ENCODE measurements at regions not wholly inside any gene's neighbourhood (a gene's known extent, or its start where the extent isn't known, plus 50 kb on each side); places are given as distances from the start of the nearest gene placed in this dataset.
"Not testable (repeated sequence)": the region's sequence is repeated elsewhere in the genome, so short reads cannot be mapped to it uniquely, and the experiment has no call there.

DNA sequence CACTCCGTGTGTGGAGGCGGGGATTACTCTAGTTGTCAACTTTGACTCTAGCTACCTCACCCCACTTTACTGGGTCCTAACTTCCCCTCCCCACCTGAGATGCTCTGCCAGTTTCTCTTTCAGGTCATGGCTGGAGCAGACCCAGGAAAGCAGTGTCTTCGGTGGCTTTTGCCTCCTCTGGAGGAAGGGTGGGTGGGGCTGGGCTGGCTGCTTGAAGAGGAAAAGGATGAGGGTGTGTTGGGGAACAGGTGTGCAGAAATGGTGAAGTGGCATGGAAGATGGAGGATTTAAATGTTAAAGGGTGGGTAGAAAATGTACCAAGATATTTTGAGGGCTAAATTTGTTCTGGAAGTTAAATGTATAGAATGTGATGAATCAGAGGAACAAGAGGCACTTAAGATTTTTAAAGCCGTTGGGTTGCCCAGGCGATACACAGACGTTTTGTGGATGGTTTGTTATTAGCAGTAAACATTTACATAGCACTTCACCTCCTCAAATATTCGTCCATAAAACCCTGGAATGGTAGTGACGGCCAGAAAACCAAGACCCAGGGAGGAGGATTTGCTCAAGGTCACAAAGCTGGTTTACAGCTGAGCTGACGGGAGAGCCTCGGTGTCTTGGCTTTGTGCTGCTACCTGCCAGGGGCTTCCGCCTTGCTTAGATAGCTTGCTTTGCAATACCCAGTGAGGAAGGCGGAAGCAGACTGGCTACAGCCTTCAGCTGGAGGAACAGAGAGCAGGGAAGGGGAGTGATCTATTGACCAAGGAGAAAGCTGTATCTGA, 72.2 kb upstream of the PRMT8 start:
- Histone ChIP-seq H3K9me3 (no peaks in the 10 kb centered on the region), H3K27ac (ENCODE audit: low read length) (no peak overlapping the region), H3K27me3 (replicated peaks in 1 of 2; ENCODE audit: control insufficient read depth in 2 of 2, extremely low read depth in 1 of 2, insufficient read depth in 2 of 2, low read length in 1 of 2) (peaks cover 0 to 27% of the 10 kb centered on the region in 2 experiments), H3K36me3 (ENCODE audit: control insufficient read depth in 2 of 2, extremely low read depth in 1 of 2, insufficient read depth in 1 of 2, low read length in 1 of 2) (no peaks in the 10 kb centered on the region), H3K4me1 (ENCODE audit: control insufficient read depth in 1 of 2, extremely low read depth in 1 of 2, insufficient read depth in 2 of 2, low read length in 2 of 2) (no peaks in the 10 kb centered on the region), H3K4me3 (ENCODE audit: control insufficient read depth in 1 of 2, extremely low read depth in 1 of 2, low read length in 1 of 2) (no peak overlapping the region)
- Mint-ChIP-seq H3K27me3 (peaks cover 33 to 41% of the 10 kb centered on the region in 2 donors), H3K4me1 (no peaks in the 10 kb centered on the region), H3K36me3 (no peaks in the 10 kb centered on the region), H3K4me3 (no peak overlapping the region), H3K9me3 (no peaks in the 10 kb centered on the region), H3K27ac (no peak overlapping the region)
- DNase-seq (no peak), ATAC-seq (replicated peaks in 1 of 4) (no peak)
- ChIA-PET POLR2A (no interaction called here), CTCF (no interaction called here)
- 77% methylated on average over 8 of the region's 12 CpGs for WGBS (ENCODE audit: insufficient coverage)

DNA sequence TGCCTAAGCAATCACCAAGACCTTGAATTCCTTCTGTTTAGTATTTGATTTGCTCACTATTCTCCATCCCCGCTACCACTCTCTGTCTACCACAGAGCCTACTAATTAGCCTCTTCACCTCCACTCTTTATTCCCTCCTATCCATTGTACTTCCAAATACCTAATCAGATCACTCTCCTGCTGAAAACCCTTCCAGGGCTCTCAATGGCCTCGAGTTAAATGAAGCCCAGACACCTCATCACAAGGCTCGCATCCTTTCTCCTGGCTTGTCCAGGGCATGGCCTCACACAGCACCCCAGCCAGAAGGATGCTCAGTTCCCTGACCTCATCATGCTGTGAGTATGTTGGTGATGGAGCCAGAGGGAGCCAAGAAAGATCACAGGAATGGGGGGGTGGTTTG, 71.4 kb upstream of the PRMT8 start:
- peaks cover 0 to 23% of the 10 kb centered on the region in 2 experiments for H3K27me3 ChIP-seq (replicated peaks in 1 of 2; ENCODE audit: control insufficient read depth in 2 of 2, extremely low read depth in 1 of 2, insufficient read depth in 2 of 2, low read length in 1 of 2)
- H3K27me3 Mint-ChIP-seq = peaks cover 30 to 37% of the 10 kb centered on the region in 2 donors
- H3K36me3 ChIP-seq (ENCODE audit: control insufficient read depth in 2 of 2, extremely low read depth in 1 of 2, insufficient read depth in 1 of 2, low read length in 1 of 2) = no peaks in the 10 kb centered on the region
- no peak for ATAC-seq (replicated peaks in 1 of 4)
- H3K9me3 Mint-ChIP-seq = no peaks in the 10 kb centered on the region
- WGBS (ENCODE audit: insufficient coverage) = 87% methylated on average over 1 of the region's 3 CpGs
- H3K36me3 Mint-ChIP-seq = no peaks in the 10 kb centered on the region
- H3K4me1 ChIP-seq (ENCODE audit: control insufficient read depth in 1 of 2, extremely low read depth in 1 of 2, insufficient read depth in 2 of 2, low read length in 2 of 2) = no peaks in the 10 kb centered on the region
- H3K4me1 Mint-ChIP-seq = no peaks in the 10 kb centered on the region
- no peaks in the 10 kb centered on the region for H3K9me3 ChIP-seq
- POLR2A ChIA-PET = no interaction called here
- H3K4me3 Mint-ChIP-seq = no peak overlapping the region
- DNase-seq = no peak
- CTCF ChIA-PET = no interaction called here
- no peak overlapping the region for H3K27ac Mint-ChIP-seq
- H3K4me3 ChIP-seq (ENCODE audit: control insufficient read depth in 1 of 2, extremely low read depth in 1 of 2, low read length in 1 of 2) = no peak overlapping the region
- no peak overlapping the region for H3K27ac ChIP-seq (ENCODE audit: low read length)

GRCh38 chr12:3420693-3421092, 70.3 kb upstream of the PRMT8 start:
- Mint-ChIP-seq H3K36me3 (no peaks in the 10 kb centered on the region), H3K27me3 (peaks cover 29 to 31% of the 10 kb centered on the region in 2 donors), H3K4me3 (no peak overlapping the region), H3K4me1 (no peaks in the 10 kb centered on the region), H3K9me3 (no peaks in the 10 kb centered on the region), H3K27ac (no peak overlapping the region)
- POLR2A ChIA-PET = no interaction called here
- ATAC-seq (replicated peaks in 1 of 4) (no peak), DNase-seq (no peak)
- Histone ChIP-seq H3K9me3 (no peaks in the 10 kb centered on the region), H3K4me1 (ENCODE audit: control insufficient read depth in 1 of 2, extremely low read depth in 1 of 2, insufficient read depth in 2 of 2, low read length in 2 of 2) (no peaks in the 10 kb centered on the region), H3K27me3 (replicated peaks in 1 of 2; ENCODE audit: control insufficient read depth in 2 of 2, extremely low read depth in 1 of 2, insufficient read depth in 2 of 2, low read length in 1 of 2) (peaks cover 0 to 21% of the 10 kb centered on the region in 2 experiments), H3K36me3 (ENCODE audit: control insufficient read depth in 2 of 2, extremely low read depth in 1 of 2, insufficient read depth in 1 of 2, low read length in 1 of 2) (no peaks in the 10 kb centered on the region), H3K4me3 (ENCODE audit: control insufficient read depth in 1 of 2, extremely low read depth in 1 of 2, low read length in 1 of 2) (no peak overlapping the region), H3K27ac (ENCODE audit: low read length) (no peak overlapping the region)
- CTCF ChIA-PET = no interaction called here
- WGBS (ENCODE audit: insufficient coverage) = no CpG with 5 or more reads among the region's 6 CpGs

DNA sequence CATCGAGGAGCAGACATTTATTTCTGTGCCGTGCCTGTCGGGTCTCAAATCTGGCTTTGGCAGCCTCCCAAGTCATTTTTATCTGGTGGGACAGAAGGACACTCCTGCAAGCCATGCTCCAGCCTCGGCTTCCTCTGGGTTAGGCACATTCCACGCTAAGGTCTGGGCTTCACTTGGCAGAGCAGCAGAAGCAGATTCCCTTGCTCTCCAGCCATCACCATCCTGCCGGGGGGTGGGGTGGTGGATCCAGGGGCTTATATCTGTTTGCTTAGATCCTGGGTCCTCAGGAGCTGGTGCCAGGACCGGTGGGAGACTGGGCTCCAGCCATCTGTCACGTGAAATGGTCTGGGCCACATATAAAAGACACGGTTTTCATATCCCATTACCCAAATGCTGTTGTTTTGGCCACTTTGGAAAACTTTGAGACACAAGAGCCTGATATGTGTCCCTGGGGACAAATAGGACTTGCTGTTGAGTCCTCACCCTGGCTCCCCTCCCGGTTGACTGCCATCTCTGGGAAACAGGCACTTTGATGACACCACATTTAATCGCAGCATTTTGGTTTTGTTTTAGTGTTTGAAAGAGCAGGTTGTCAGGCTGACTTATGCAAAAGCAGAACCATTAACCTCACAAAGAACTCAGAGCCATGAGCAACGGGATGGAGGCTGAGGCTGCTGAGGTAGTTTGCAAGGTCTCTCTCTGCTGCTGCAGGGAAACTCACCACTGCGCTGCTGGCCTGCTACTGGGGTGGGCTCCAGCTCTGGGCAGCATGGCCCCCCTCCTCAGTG, 69.6 kb upstream of the PRMT8 start:
- no peak overlapping the region for H3K27ac Mint-ChIP-seq
- DNase-seq (no peak), ATAC-seq (replicated peaks in 1 of 4) (no peak)
- H3K9me3 Mint-ChIP-seq = no peaks in the 10 kb centered on the region
- H3K4me1 ChIP-seq (ENCODE audit: control insufficient read depth in 1 of 2, extremely low read depth in 1 of 2, insufficient read depth in 2 of 2, low read length in 2 of 2) = no peaks in the 10 kb centered on the region
- H3K36me3 ChIP-seq (ENCODE audit: control insufficient read depth in 2 of 2, extremely low read depth in 1 of 2, insufficient read depth in 1 of 2, low read length in 1 of 2) = no peaks in the 10 kb centered on the region
- peaks cover 28% of the 10 kb centered on the region in 2 donors for H3K27me3 Mint-ChIP-seq
- 78% methylated on average over 6 of the region's 13 CpGs for WGBS (ENCODE audit: insufficient coverage)
- H3K9me3 ChIP-seq = no peaks in the 10 kb centered on the region
- no peaks in the 10 kb centered on the region for H3K36me3 Mint-ChIP-seq
- ChIA-PET CTCF (interaction anchor here in 1 of 2 donors (0.5 kb wide), 1 partner anchor 20 kb away, joined by 3 read pairs; no protein-coding TSS in a partner anchor), POLR2A (no interaction called here)
- peaks cover 0 to 18% of the 10 kb centered on the region in 2 experiments for H3K27me3 ChIP-seq (replicated peaks in 1 of 2; ENCODE audit: control insufficient read depth in 2 of 2, extremely low read depth in 1 of 2, insufficient read depth in 2 of 2, low read length in 1 of 2)
- no peak overlapping the region for H3K4me3 Mint-ChIP-seq
- no peak overlapping the region for H3K4me3 ChIP-seq (ENCODE audit: control insufficient read depth in 1 of 2, extremely low read depth in 1 of 2, low read length in 1 of 2)
- no peaks in the 10 kb centered on the region for H3K4me1 Mint-ChIP-seq
- no peak overlapping the region for H3K27ac ChIP-seq (ENCODE audit: low read length)

DNA sequence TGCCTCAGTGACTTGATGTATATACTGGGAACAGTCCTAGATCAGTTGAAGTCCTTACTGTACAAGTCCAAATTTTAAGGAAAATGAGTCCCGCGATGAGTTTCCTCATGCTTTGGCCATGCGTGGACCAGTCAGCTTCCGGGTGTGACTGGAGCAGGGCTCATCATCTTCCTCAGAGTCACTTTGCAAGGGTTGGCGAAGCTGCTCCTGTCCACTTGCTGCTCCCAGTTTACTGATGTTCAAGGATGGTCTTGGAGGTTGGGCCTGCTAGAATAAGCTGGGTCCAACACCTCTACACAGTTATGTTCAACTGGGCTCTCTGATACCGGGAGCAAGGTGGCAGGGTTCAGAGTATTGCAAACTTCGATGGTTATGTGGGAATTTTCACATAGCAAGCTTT, 66.2 kb upstream of the PRMT8 start:
- H3K9me3 ChIP-seq; POLR2A ChIA-PET; H3K36me3 ChIP-seq (ENCODE audit: control insufficient read depth in 2 of 2, extremely low read depth in 1 of 2, insufficient read depth in 1 of 2, low read length in 1 of 2); DNase-seq; H3K27ac Mint-ChIP-seq; H3K4me3 ChIP-seq (ENCODE audit: control insufficient read depth in 1 of 2, extremely low read depth in 1 of 2, low read length in 1 of 2); H3K27ac ChIP-seq (ENCODE audit: low read length); H3K36me3 Mint-ChIP-seq; H3K4me1 ChIP-seq (ENCODE audit: control insufficient read depth in 1 of 2, extremely low read depth in 1 of 2, insufficient read depth in 2 of 2, low read length in 2 of 2); H3K4me1 Mint-ChIP-seq; H3K4me3 Mint-ChIP-seq; ATAC-seq (replicated peaks in 1 of 4); CTCF ChIA-PET; H3K9me3 Mint-ChIP-seq: not testable (repeated sequence)
- peaks cover 0 to 18% of the 10 kb centered on the region in 2 experiments for H3K27me3 ChIP-seq (replicated peaks in 1 of 2; ENCODE audit: control insufficient read depth in 2 of 2, extremely low read depth in 1 of 2, insufficient read depth in 2 of 2, low read length in 1 of 2)
- 69% methylated on average over 2 of the region's 7 CpGs for WGBS (ENCODE audit: insufficient coverage)
- peaks cover 14 to 23% of the 10 kb centered on the region in 2 donors for H3K27me3 Mint-ChIP-seq

DNA sequence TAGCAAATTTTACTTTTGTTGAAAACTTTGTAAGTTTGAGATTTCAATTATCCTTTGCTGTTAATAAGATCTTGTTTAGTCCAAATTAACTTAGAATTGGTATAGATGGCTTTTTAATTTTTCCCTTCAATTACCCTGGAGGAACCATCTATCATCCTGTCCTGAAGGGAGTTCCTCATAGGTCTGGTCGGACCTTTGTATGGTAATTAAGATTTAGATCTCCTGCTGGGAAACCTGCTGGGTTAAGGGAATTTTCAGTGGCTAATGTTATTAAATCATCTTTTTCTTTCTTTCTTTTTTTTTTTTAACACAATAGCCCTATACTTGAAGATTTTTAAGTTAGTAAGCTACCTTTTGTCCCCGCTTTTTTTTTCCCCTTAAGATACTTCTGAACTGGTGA, 63.0 kb upstream of the PRMT8 start:
- Mint-ChIP-seq H3K27me3 (peaks cover 7 to 11% of the 10 kb centered on the region in 2 donors), H3K27ac (no peak overlapping the region), H3K4me1 (peaks cover 12 to 20% (median 16%) of the 10 kb centered on the region in 3 donors), H3K36me3 (peaks cover 15% of the 10 kb centered on the region), H3K9me3 (peaks cover 0 to 20% (median 2%) of the 10 kb centered on the region in 3 donors), H3K4me3 (no peak overlapping the region)
- Histone ChIP-seq H3K4me3 (ENCODE audit: control insufficient read depth in 1 of 2, extremely low read depth in 1 of 2, low read length in 1 of 2) (no peak overlapping the region), H3K36me3 (ENCODE audit: control insufficient read depth in 2 of 2, extremely low read depth in 1 of 2, insufficient read depth in 1 of 2, low read length in 1 of 2) (no peaks in the 10 kb centered on the region), H3K4me1 (ENCODE audit: control insufficient read depth in 1 of 2, extremely low read depth in 1 of 2, insufficient read depth in 2 of 2, low read length in 2 of 2) (peaks cover 0 to 9% of the 10 kb centered on the region in 2 experiments), H3K27ac (ENCODE audit: low read length) (no peak overlapping the region), H3K27me3 (replicated peaks in 1 of 2; ENCODE audit: control insufficient read depth in 2 of 2, extremely low read depth in 1 of 2, insufficient read depth in 2 of 2, low read length in 1 of 2) (peaks cover 0 to 2% of the 10 kb centered on the region in 2 experiments), H3K9me3 (no peaks in the 10 kb centered on the region)
- ATAC-seq (replicated peaks in 1 of 4) = no peak
- CTCF ChIA-PET = no interaction called here
- POLR2A ChIA-PET = no interaction called here
- no CpG with 5 or more reads among the region's 2 CpGs for WGBS (ENCODE audit: insufficient coverage)
- DNase-seq = no peak

All from T-cell (primary cell).